ENCODE measurements at regions not wholly inside any gene's neighbourhood (a gene's known extent, or its start where the extent isn't known, plus 50 kb on each side); places are given as distances from the start of the nearest gene placed in this dataset.

DNA sequence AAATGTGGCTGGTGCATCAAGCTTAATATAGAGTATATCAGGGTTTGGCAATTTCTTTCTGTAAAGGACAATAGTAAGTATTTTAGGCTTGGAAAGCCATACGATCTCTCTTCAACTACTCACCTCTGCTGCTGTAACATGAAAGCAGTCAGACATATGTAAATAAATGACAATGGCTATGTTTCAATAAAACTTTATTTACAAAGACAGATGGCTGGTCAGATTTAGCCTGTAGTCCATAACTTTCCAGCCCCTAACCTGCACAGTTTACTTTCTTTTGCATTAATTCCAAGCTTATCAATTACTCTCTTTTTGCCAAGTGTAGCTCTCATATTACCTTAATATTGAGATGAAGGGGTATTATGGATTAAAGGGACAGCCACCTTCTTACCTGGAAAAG lies 83.1 kb downstream of the LRATD1 start:
- no peak for TF ChIP-seq YY1 (IDR thresholded peaks at IDR 0.05; ENCODE audit: low read depth)

DNA sequence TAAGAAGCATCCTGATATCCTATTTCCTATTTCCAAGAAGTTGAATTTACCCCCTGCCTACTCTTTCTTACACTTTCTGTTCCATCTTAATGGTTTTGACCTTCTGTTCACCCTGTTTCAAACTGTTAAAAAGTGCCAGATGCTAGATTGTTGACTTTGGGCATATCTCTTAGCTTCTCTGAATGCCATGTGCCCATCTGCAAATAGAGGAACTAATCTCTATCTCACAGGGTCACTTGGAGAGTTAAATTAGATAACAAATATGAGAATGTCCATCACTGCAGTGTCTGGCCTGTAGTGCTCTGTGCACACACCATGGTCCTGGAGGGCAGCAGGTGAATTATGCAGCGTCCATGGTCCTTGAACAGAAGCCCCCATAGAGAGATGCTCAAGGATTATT lies 83.8 kb downstream of the LRATD1 start:
- TF ChIP-seq YY1 (IDR thresholded peaks at IDR 0.05; ENCODE audit: low read depth) (no peak), CREB1 (IDR thresholded peaks at IDR 0.05; ENCODE audit: low read depth) (no peak), EP300 (IDR thresholded peaks at IDR 0.05; ENCODE audit: borderline replicate concordance) (no peak), RAD21 (IDR thresholded peaks at IDR 0.05; ENCODE audit: low read depth) (no peak), CEBPB (IDR thresholded peaks at IDR 0.05) (no peak), TAF1 (IDR thresholded peaks at IDR 0.05; ENCODE audit: low read depth) (no peak), ZBTB7A (IDR thresholded peaks at IDR 0.05; ENCODE audit: low read depth) (no peak), TCF12 (IDR thresholded peaks at IDR 0.05; ENCODE audit: low read depth) (no peak), EGR1 (IDR thresholded peaks at IDR 0.05) (no peak), FOXM1 (IDR thresholded peaks at IDR 0.05; ENCODE audit: borderline replicate concordance, low read depth) (no peak), TEAD4 (IDR thresholded peaks at IDR 0.05) (no peak), NFIC (IDR thresholded peaks at IDR 0.05) (no peak)
- TF ChIP-seq, protein P1, sequence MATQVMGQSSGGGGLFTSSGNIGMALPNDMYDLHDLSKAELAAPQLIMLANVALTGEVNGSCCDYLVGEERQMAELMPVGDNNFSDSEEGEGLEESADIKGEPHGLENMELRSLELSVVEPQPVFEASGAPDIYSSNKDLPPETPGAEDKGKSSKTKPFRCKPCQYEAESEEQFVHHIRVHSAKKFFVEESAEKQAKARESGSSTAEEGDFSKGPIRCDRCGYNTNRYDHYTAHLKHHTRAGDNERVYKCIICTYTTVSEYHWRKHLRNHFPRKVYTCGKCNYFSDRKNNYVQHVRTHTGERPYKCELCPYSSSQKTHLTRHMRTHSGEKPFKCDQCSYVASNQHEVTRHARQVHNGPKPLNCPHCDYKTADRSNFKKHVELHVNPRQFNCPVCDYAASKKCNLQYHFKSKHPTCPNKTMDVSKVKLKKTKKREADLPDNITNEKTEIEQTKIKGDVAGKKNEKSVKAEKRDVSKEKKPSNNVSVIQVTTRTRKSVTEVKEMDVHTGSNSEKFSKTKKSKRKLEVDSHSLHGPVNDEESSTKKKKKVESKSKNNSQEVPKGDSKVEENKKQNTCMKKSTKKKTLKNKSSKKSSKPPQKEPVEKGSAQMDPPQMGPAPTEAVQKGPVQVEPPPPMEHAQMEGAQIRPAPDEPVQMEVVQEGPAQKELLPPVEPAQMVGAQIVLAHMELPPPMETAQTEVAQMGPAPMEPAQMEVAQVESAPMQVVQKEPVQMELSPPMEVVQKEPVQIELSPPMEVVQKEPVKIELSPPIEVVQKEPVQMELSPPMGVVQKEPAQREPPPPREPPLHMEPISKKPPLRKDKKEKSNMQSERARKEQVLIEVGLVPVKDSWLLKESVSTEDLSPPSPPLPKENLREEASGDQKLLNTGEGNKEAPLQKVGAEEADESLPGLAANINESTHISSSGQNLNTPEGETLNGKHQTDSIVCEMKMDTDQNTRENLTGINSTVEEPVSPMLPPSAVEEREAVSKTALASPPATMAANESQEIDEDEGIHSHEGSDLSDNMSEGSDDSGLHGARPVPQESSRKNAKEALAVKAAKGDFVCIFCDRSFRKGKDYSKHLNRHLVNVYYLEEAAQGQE (IDR thresholded peaks at IDR 0.05; ENCODE audit: low read depth) = no peak
- TF ChIP-seq, protein P2, sequence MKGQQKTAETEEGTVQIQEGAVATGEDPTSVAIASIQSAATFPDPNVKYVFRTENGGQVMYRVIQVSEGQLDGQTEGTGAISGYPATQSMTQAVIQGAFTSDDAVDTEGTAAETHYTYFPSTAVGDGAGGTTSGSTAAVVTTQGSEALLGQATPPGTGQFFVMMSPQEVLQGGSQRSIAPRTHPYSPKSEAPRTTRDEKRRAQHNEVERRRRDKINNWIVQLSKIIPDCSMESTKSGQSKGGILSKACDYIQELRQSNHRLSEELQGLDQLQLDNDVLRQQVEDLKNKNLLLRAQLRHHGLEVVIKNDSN (IDR thresholded peaks at IDR 0.05) = no peak
- TF ChIP-seq, protein P3, sequence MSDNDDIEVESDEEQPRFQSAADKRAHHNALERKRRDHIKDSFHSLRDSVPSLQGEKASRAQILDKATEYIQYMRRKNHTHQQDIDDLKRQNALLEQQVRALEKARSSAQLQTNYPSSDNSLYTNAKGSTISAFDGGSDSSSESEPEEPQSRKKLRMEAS (IDR thresholded peaks at IDR 0.05) = no peak

DNA sequence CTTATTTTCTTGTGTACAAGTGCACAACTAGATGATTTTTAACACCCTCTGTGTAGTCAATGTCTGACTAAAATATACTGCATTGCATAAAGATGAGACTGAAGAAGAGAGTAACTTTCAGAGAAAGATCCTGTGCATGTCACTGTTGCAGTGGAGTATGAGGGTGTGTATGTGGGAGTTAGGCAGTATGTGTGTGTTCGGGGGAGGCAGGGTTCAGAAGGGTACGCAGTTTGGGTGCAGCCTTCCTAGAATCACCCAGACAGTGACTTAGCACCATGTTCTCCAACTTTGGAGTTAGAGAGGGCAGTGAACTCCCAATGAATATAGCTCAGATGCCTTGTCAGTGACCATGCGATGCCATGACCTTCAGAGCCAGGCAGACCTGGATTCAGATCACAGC lies 84.6 kb downstream of the LRATD1 start:
- TF ChIP-seq, protein P2 (IDR thresholded peaks at IDR 0.05) = no peak
- no peak for TF ChIP-seq FOXM1 (IDR thresholded peaks at IDR 0.05; ENCODE audit: borderline replicate concordance, low read depth)
- no peak for TF ChIP-seq EGR1 (IDR thresholded peaks at IDR 0.05)
- no peak for TF ChIP-seq NFIC (IDR thresholded peaks at IDR 0.05)
- no peak for TF ChIP-seq YY1 (IDR thresholded peaks at IDR 0.05; ENCODE audit: low read depth)
- TF ChIP-seq TEAD4 (IDR thresholded peaks at IDR 0.05) = no peak
- TF ChIP-seq, protein P3 (IDR thresholded peaks at IDR 0.05) = no peak

DNA sequence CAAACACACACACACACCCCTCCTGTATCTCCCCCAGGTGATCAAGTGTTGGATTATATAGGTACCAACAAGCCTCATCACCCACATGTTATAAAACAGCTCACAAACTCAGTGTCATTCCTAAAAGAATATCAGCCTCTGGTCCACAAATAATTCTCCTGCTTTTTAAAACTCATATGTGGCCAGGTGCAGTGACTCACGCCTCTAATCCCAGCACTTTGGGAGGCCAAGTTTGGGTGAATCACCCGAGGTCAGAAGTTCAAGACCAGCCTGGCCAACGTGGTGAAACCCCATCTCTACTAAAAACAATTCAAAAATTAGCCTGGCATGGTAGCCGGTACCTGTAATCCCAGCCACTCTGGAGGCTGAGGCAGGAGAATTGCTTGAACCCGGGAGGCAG lies 87.8 kb downstream of the LRATD1 start:
- TF ChIP-seq CREB1 (IDR thresholded peaks at IDR 0.05; ENCODE audit: low read depth) (no peak), CEBPB (IDR thresholded peaks at IDR 0.05) (no peak), NFIC (IDR thresholded peaks at IDR 0.05) (no peak)
- TF ChIP-seq, protein P3 (IDR thresholded peaks at IDR 0.05) = no peak
- TF ChIP-seq, protein P1 (IDR thresholded peaks at IDR 0.05; ENCODE audit: low read depth) = no peak

DNA sequence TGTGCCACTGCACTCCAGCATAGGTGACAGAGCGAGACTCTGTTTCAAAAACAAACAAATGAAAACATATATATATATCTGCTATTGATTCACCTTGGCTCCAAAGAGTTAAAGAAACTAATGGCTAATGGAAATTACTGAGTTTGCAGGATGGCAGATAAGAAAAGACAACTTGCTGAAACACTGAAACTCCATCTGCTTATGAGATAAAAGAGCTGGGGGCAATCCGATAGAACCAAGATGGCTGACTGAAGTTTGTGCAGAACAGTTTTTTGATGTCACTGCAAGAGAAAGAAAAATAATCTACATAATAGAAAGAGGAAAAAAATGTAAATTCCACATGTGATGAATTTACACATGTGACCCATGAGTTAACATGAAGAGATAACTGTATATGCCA lies 88.2 kb downstream of the LRATD1 start:
- TF ChIP-seq TEAD4 (IDR thresholded peaks at IDR 0.05) (no peak), CREB1 (IDR thresholded peaks at IDR 0.05; ENCODE audit: low read depth) (no peak)
- TF ChIP-seq, protein P3 (IDR thresholded peaks at IDR 0.05) = no peak

DNA sequence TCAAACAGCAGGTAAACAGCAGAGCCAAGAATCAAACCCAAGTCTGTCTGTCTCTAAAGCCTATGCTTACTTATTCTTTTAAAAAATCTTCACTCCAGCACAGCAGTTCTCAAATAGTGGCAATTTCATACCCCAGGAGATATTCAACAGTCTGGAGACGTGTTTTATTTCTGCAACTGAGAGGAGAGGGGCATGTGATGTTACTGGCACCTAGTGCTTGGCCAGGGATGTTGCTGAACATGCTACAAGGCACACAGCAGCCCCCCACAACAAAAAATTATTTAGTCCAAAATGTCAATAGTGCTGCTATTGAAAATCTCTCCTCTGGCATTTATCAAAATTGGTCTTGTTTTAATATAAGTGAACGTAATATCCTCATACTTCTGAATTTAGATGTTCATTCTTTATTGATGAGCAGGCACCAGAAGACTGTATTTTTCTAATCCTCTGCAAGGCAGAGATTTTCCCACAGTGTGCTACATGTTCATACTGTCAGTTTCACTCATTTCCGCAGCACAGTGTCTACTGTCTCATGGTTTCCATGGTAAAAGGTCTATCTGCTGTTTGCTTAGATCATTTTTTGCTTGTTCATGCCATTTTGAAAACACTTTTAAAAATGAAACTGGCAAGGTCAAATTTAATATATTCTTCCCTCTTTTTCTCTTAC lies 90.5 kb downstream of the LRATD1 start:
- no peak for TF ChIP-seq ZBTB7A (IDR thresholded peaks at IDR 0.05; ENCODE audit: low read depth)
- TF ChIP-seq EGR1 (IDR thresholded peaks at IDR 0.05) = no peak
- TF ChIP-seq TEAD4 (IDR thresholded peaks at IDR 0.05) = no peak
- TF ChIP-seq TAF1 (IDR thresholded peaks at IDR 0.05; ENCODE audit: low read depth) = no peak
- no peak for TF ChIP-seq RAD21 (IDR thresholded peaks at IDR 0.05; ENCODE audit: low read depth)
- no peak for TF ChIP-seq YY1 (IDR thresholded peaks at IDR 0.05; ENCODE audit: low read depth)
- TF ChIP-seq, protein P1 (IDR thresholded peaks at IDR 0.05; ENCODE audit: low read depth) = no peak
- TF ChIP-seq EP300 (IDR thresholded peaks at IDR 0.05; ENCODE audit: borderline replicate concordance) = no peak
- no peak for TF ChIP-seq FOXM1 (IDR thresholded peaks at IDR 0.05; ENCODE audit: borderline replicate concordance, low read depth)
- TF ChIP-seq, protein P2 (IDR thresholded peaks at IDR 0.05) = no peak
- no peak for TF ChIP-seq NFIC (IDR thresholded peaks at IDR 0.05)
- TF ChIP-seq, protein P3 (IDR thresholded peaks at IDR 0.05) = no peak
- TF ChIP-seq TCF12 (IDR thresholded peaks at IDR 0.05; ENCODE audit: low read depth) = no peak
- TF ChIP-seq CEBPB (IDR thresholded peaks at IDR 0.05) = no peak
- TF ChIP-seq CREB1 (IDR thresholded peaks at IDR 0.05; ENCODE audit: low read depth) = no peak
